ENCODE measurements at regions not wholly inside any gene's neighbourhood (a gene's known extent, or its start where the extent isn't known, plus 50 kb on each side); places are given as distances from the start of the nearest gene placed in this dataset.
"Not testable (repeated sequence)": the region's sequence is repeated elsewhere in the genome, so short reads cannot be mapped to it uniquely, and the experiment has no call there.

DNA sequence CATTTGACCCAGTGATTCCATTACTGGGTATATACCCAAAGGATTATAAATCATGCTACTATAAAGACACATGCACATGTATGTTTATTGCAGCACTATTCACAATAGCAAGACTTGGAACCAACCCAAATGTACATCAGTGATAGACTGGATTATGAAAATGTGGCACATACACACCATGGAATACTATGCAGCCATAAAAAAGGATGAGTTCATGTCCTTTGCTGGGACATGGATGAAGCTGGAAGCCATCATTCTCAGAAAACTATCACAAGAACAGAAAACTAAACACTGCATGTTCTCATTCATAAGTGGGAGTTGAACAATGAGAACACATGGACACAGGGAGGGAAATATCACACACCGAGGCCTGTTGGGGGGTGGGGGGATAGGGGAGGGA lies 152.5 kb downstream of the MSN start:
- TF ChIP-seq, protein P1, sequence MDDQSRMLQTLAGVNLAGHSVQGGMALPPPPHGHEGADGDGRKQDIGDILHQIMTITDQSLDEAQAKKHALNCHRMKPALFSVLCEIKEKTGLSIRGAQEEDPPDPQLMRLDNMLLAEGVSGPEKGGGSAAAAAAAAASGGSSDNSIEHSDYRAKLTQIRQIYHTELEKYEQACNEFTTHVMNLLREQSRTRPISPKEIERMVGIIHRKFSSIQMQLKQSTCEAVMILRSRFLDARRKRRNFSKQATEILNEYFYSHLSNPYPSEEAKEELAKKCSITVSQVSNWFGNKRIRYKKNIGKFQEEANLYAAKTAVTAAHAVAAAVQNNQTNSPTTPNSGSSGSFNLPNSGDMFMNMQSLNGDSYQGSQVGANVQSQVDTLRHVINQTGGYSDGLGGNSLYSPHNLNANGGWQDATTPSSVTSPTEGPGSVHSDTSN (CRISPR knock-in tag; IDR thresholded peaks at IDR 0.05): not testable (repeated sequence)
- not testable (repeated sequence) for TF ChIP-seq ZNF514 (tag by site-specific recombination; IDR thresholded peaks at IDR 0.05); ZNF701 (tag by site-specific recombination; IDR thresholded peaks at IDR 0.05); ZNF274 (IDR thresholded peaks at IDR 0.05; ENCODE audit: low read length); ZNF274 (tag by site-specific recombination; IDR thresholded peaks at IDR 0.05; ENCODE audit: borderline replicate concordance); ZBTB1 (tag by site-specific recombination; IDR thresholded peaks at IDR 0.05); ZNF223 (tag by site-specific recombination; IDR thresholded peaks at IDR 0.05)
- TF ChIP-seq, protein P2, sequence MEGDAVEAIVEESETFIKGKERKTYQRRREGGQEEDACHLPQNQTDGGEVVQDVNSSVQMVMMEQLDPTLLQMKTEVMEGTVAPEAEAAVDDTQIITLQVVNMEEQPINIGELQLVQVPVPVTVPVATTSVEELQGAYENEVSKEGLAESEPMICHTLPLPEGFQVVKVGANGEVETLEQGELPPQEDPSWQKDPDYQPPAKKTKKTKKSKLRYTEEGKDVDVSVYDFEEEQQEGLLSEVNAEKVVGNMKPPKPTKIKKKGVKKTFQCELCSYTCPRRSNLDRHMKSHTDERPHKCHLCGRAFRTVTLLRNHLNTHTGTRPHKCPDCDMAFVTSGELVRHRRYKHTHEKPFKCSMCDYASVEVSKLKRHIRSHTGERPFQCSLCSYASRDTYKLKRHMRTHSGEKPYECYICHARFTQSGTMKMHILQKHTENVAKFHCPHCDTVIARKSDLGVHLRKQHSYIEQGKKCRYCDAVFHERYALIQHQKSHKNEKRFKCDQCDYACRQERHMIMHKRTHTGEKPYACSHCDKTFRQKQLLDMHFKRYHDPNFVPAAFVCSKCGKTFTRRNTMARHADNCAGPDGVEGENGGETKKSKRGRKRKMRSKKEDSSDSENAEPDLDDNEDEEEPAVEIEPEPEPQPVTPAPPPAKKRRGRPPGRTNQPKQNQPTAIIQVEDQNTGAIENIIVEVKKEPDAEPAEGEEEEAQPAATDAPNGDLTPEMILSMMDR (tag by site-specific recombination; IDR thresholded peaks at IDR 0.05): not testable (repeated sequence)
- TF ChIP-seq, protein P3, sequence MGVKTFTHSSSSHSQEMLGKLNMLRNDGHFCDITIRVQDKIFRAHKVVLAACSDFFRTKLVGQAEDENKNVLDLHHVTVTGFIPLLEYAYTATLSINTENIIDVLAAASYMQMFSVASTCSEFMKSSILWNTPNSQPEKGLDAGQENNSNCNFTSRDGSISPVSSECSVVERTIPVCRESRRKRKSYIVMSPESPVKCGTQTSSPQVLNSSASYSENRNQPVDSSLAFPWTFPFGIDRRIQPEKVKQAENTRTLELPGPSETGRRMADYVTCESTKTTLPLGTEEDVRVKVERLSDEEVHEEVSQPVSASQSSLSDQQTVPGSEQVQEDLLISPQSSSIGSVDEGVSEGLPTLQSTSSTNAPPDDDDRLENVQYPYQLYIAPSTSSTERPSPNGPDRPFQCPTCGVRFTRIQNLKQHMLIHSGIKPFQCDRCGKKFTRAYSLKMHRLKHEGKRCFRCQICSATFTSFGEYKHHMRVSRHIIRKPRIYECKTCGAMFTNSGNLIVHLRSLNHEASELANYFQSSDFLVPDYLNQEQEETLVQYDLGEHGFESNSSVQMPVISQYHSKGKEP (tag by site-specific recombination; IDR thresholded peaks at IDR 0.05): not testable (repeated sequence)
- TF ChIP-seq, protein P4, sequence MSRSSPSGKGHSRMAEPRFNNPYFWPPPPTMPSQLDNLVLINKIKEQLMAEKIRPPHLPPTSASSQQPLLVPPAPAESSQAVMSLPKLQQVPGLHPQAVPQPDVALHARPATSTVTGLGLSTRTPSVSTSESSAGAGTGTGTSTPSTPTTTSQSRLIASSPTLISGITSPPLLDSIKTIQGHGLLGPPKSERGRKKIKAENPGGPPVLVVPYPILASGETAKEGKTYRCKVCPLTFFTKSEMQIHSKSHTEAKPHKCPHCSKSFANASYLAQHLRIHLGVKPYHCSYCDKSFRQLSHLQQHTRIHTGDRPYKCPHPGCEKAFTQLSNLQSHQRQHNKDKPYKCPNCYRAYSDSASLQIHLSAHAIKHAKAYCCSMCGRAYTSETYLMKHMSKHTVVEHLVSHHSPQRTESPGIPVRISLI (tag by site-specific recombination; IDR thresholded peaks at IDR 0.05): not testable (repeated sequence)
- TF ChIP-seq, protein P5, sequence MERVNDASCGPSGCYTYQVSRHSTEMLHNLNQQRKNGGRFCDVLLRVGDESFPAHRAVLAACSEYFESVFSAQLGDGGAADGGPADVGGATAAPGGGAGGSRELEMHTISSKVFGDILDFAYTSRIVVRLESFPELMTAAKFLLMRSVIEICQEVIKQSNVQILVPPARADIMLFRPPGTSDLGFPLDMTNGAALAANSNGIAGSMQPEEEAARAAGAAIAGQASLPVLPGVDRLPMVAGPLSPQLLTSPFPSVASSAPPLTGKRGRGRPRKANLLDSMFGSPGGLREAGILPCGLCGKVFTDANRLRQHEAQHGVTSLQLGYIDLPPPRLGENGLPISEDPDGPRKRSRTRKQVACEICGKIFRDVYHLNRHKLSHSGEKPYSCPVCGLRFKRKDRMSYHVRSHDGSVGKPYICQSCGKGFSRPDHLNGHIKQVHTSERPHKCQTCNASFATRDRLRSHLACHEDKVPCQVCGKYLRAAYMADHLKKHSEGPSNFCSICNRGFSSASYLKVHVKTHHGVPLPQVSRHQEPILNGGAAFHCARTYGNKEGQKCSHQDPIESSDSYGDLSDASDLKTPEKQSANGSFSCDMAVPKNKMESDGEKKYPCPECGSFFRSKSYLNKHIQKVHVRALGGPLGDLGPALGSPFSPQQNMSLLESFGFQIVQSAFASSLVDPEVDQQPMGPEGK (tag by site-specific recombination; IDR thresholded peaks at IDR 0.05): not testable (repeated sequence)
- TF ChIP-seq, protein P6, sequence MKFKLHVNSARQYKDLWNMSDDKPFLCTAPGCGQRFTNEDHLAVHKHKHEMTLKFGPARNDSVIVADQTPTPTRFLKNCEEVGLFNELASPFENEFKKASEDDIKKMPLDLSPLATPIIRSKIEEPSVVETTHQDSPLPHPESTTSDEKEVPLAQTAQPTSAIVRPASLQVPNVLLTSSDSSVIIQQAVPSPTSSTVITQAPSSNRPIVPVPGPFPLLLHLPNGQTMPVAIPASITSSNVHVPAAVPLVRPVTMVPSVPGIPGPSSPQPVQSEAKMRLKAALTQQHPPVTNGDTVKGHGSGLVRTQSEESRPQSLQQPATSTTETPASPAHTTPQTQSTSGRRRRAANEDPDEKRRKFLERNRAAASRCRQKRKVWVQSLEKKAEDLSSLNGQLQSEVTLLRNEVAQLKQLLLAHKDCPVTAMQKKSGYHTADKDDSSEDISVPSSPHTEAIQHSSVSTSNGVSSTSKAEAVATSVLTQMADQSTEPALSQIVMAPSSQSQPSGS (tag by site-specific recombination; IDR thresholded peaks at IDR 0.05; ENCODE audit: low read depth): not testable (repeated sequence)
